Fibroblast of villous mesenchyme (primary cell): ENCODE measurements at regions not wholly inside any gene's neighbourhood (a gene's known extent, or its start where the extent isn't known, plus 50 kb on each side); places are given as distances from the start of the nearest gene placed in this dataset.
"Not testable (repeated sequence)": the region's sequence is repeated elsewhere in the genome, so short reads cannot be mapped to it uniquely, and the experiment has no call there.

Source experiments
- DNase-seq: peaks from one replicate; pipeline ENCODE4 v3.0.0-alpha.2; 2010; ENCODE audit warnings: low read depth
- H3K4me3 ChIP-seq: 2 replicates; pipeline ENCODE4 v1.5.1; 2011; ENCODE audit warnings: low read depth, mild to moderate bottlenecking, low read length
- CTCF ChIP-seq: IDR thresholded peaks from 2 replicates; pipeline ENCODE4 v1.5.1; 2012; ENCODE audit warnings: low read depth, mild to moderate bottlenecking, low read length; ENCODE audit not compliant: insufficient read depth

GRCh38 chr2:188678882-188679281 is 295.3 kb upstream of the COL3A1 start:
- peak; percentile 93 for DNase-seq
- no peak for TF ChIP-seq CTCF

GRCh38 chr2:188682838-188683237 is 291.3 kb upstream of the COL3A1 start:
- no peak overlapping the region for H3K4me3 ChIP-seq
- peak; percentile 39 for DNase-seq
- no peak for TF ChIP-seq CTCF

More at GRCh38 chr2:188678882-188679281, 295.3 kb upstream of the COL3A1 start:
- H3K4me3 ChIP-seq, result no peak overlapping the region

- TF ChIP-seq CTCF, result no peak
- no peak overlapping the region for H3K4me3 ChIP-seq
- DNase-seq, result no peak
Measured at GRCh38 chr2:188684795-188685194, 289.4 kb upstream of the COL3A1 start.

- no peak overlapping the region for H3K4me3 ChIP-seq
- TF ChIP-seq CTCF, result no peak
Measured at GRCh38 chr2:188693111-188693510, 281.1 kb upstream of the COL3A1 start.

GRCh38 chr2:188693771-188694170 is 280.4 kb upstream of the COL3A1 start:
- DNase-seq, result no peak
- H3K4me3 ChIP-seq, result no peak overlapping the region
- no peak for TF ChIP-seq CTCF

More at GRCh38 chr2:188693111-188693510, 281.1 kb upstream of the COL3A1 start:
- no peak for DNase-seq

- no peak for TF ChIP-seq CTCF
- DNase-seq, result peak; percentile 91
- H3K4me3 ChIP-seq, result no peak overlapping the region
Measured at GRCh38 chr2:188695953-188696352, 278.2 kb upstream of the COL3A1 start.

GRCh38 chr2:188698151-188698550 is 276.0 kb upstream of the COL3A1 start:
- not testable (repeated sequence) for H3K4me3 ChIP-seq
- DNase-seq, result peak; percentile 64

- no peak overlapping the region for H3K4me3 ChIP-seq
- peak; percentile 82 for DNase-seq
- TF ChIP-seq CTCF, result no peak
Measured at GRCh38 chr2:188701836-188702235, 272.3 kb upstream of the COL3A1 start.
